CD14-positive monocyte (primary cell): ENCODE measurements at regions not wholly inside any gene's neighbourhood (a gene's known extent, or its start where the extent isn't known, plus 50 kb on each side); places are given as distances from the start of the nearest gene placed in this dataset.
A peak's percentile ranks its signal among the peaks of the same experiment; 100 is the strongest.

ENCODE experiments used
- DNase-seq, 3 donors: peaks; one replicate each; pipeline ENCODE4 v3.0.0-alpha.2; 2011 to 2022
- H2AFZ ChIP-seq: 2 replicates; pipeline ENCODE4 v1.6.0; 2012; ENCODE audit warnings: mild to moderate bottlenecking, low read depth, low read length, inconsistent platforms; ENCODE audit not compliant: insufficient read depth, poor library complexity, severe bottlenecking
- H3K27ac ChIP-seq, 2 donors: 1 replicate in 1 of 2; 2 replicates in 1 of 2; pipeline ENCODE4 v1.5.1; 2012 to 2013; ENCODE audit warnings: low read length in 2 of 2, control low read depth in 1 of 2, inconsistent platforms in 1 of 2, low read depth in 1 of 2, mild to moderate bottlenecking in 1 of 2
- H3K27me3 ChIP-seq, 2 donors: one replicate each; pipeline versions ENCODE4 v1.6.0 to v1.6.1; 2011 to 2013; ENCODE audit warnings: low read length in 2 of 2; ENCODE audit not compliant: control insufficient read depth in 2 of 2, insufficient read depth in 2 of 2
- H3K36me3 ChIP-seq, 2 donors: replicated peaks in 1 of 2; 1 replicate in 1 of 2; 2 replicates in 1 of 2; pipeline versions ENCODE4 v1.5.1 to v1.6.1; 2012 to 2013; ENCODE audit warnings: low read length in 2 of 2, control low read depth in 1 of 2, inconsistent platforms in 1 of 2, mild to moderate bottlenecking in 1 of 2; ENCODE audit not compliant: insufficient read depth in 2 of 2, control insufficient read depth in 1 of 2
- H3K4me1 ChIP-seq, 2 donors: 1 replicate in 1 of 2; 2 replicates in 1 of 2; pipeline versions ENCODE4 v1.5.1 to v1.6.1; 2012 to 2013; ENCODE audit warnings: low read length in 2 of 2, control low read depth in 1 of 2, inconsistent platforms in 1 of 2, mild to moderate bottlenecking in 1 of 2, moderate library complexity in 1 of 2; ENCODE audit not compliant: insufficient read depth in 2 of 2, control insufficient read depth in 1 of 2
- H3K4me2 ChIP-seq: replicated peaks from 2 replicates; pipeline ENCODE3; 2012; ENCODE audit warnings: low read length, moderate library complexity, mild to moderate bottlenecking; ENCODE audit not compliant: poor library complexity, severe bottlenecking; ENCODE audit errors: extremely low read depth
- H3K4me3 ChIP-seq, 3 experiments: fragments of 200-600 bp in 1 of 3; sonication (generic) in 1 of 3; replicated peaks in 1 of 3; 1 replicate in 2 of 3; 2 replicates in 1 of 3; pipeline ENCODE4 v1.5.1; 2011 to 2013; ENCODE audit warnings: low read length in 3 of 3, mild to moderate bottlenecking in 3 of 3, control low read depth in 2 of 3, low read depth in 2 of 3, inconsistent platforms in 1 of 3, moderate library complexity in 1 of 3
- H3K79me2 ChIP-seq: 2 replicates; pipeline ENCODE4 v1.6.0; 2012; ENCODE audit warnings: mild to moderate bottlenecking, control low read depth, inconsistent platforms, low read length, moderate library complexity; ENCODE audit not compliant: insufficient read depth
- H3K9ac ChIP-seq: 2 replicates; pipeline ENCODE4 v1.6.0; 2017; ENCODE audit warnings: low read length, mild to moderate bottlenecking; ENCODE audit not compliant: insufficient read depth, poor library complexity, severe bottlenecking
- H3K9me3 ChIP-seq, 2 donors: replicated peaks in 1 of 2; 1 replicate in 1 of 2; 2 replicates in 1 of 2; pipeline versions ENCODE4 v1.5.1 to v1.6.1; 2012 to 2013; ENCODE audit warnings: low read length in 2 of 2, control low read depth in 1 of 2; ENCODE audit not compliant: control insufficient read depth in 1 of 2, insufficient read depth in 1 of 2
- H4K20me1 ChIP-seq: 2 replicates; pipeline ENCODE4 v1.6.0; 2012; ENCODE audit warnings: mild to moderate bottlenecking, low read length, control low read depth, moderate library complexity; ENCODE audit not compliant: insufficient read depth
- H3K27ac Mint-ChIP-seq, 7 donors: one replicate each; pipeline ENCODE4 v1.8.0; 2020; ENCODE audit warnings: mild to moderate bottlenecking in 7 of 7, mixed read lengths in 7 of 7, moderate library complexity in 6 of 7, inconsistent platforms in 2 of 7
- H3K27me3 Mint-ChIP-seq, 3 donors: one replicate each; pipeline ENCODE4 v1.8.0; 2021 to 2022; ENCODE audit warnings: low read depth in 3 of 3, mild to moderate bottlenecking in 3 of 3, mixed read lengths in 3 of 3, moderate library complexity in 3 of 3, inconsistent platforms in 1 of 3
- H3K36me3 Mint-ChIP-seq, 2 donors: one replicate each; pipeline ENCODE4 v1.8.0; 2020; ENCODE audit warnings: mixed read lengths in 2 of 2, inconsistent platforms in 1 of 2, mild to moderate bottlenecking in 1 of 2
- H3K4me1 Mint-ChIP-seq: one replicate; pipeline ENCODE4 v1.8.0; 2020; ENCODE audit warnings: mild to moderate bottlenecking, mixed read lengths
- H3K4me3 Mint-ChIP-seq, 2 donors: one replicate each; pipeline ENCODE4 v1.8.0; 2020; ENCODE audit warnings: mild to moderate bottlenecking in 2 of 2, mixed read lengths in 2 of 2, moderate library complexity in 1 of 2
- H3K9me3 Mint-ChIP-seq, 7 donors: one replicate each; pipeline ENCODE4 v1.8.0; 2020 to 2022; ENCODE audit warnings: mixed read lengths in 7 of 7, mild to moderate bottlenecking in 6 of 7, moderate library complexity in 6 of 7, inconsistent platforms in 2 of 7
- WGBS: methylation state at CpG from one replicate; pipeline ENCODE4 v1.1.5; 2013; ENCODE audit warnings: missing lambda C conversion rate; ENCODE audit not compliant: insufficient coverage; 5-methylcytosine and 5-hydroxymethylcytosine counted together
- intact Hi-C, 2 donors: fragments of 100-400 bp; cut with micrococcal nuclease; formaldehyde crosslinking; loops; one replicate each; pipeline versions ENCODE4 v1.15.0 to v1.15.1; 2023
- TF ChIP-seq, protein P1 (sequence below): fragments of 200-600 bp; IDR thresholded peaks from one replicate; pipeline ENCODE4 v1.8.0; 2022; ENCODE audit warnings: antibody characterized with exemption, mild to moderate bottlenecking

DNA sequence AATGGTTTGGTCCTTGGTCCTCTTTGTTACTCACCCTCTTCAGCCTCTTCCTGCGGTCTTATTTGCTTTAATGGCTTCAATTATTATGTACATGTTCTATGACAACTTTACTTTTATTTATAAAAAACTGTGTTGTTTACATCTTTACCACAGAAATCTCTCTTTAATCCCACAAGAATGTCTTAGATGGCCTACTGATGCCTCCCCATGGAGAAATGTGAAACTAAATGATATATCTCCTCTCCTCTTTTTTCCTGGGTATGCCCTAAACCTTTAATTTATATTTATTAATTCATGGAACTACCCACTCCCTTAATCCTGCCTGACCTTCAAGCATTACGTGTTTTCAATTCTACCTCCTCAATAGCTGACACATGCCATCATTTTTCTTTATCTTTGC, 573.2 kb downstream of the CENPC start:
- Mint-ChIP-seq H3K27ac (peak overlapping the region in 1 of 7 donors; percentile 10), H3K36me3 (no peaks in the 10 kb centered on the region), H3K27me3 (peaks cover 0 to 2% (median 1%) of the 10 kb centered on the region in 3 donors), H3K9me3 (peaks cover 0 to 1% (median 0%) of the 10 kb centered on the region in 7 donors), H3K4me1 (no peaks in the 10 kb centered on the region), H3K4me3 (no peak overlapping the region)
- Histone ChIP-seq H3K79me2 (no peaks in the 10 kb centered on the region), H3K4me2 (no peak overlapping the region), H3K9me3 (no peaks in the 10 kb centered on the region), H3K36me3 (no peaks in the 10 kb centered on the region), H3K9ac (no peak overlapping the region), H4K20me1 (no peaks in the 10 kb centered on the region), H2AFZ (no peak overlapping the region), H3K4me3 (no peak overlapping the region), H3K27me3 (no peaks in the 10 kb centered on the region), H3K27ac (no peak overlapping the region), H3K4me1 (no peaks in the 10 kb centered on the region)
- DNase-seq, result no peak
- intact Hi-C loops, result no loop called here
- TF ChIP-seq, protein P1, sequence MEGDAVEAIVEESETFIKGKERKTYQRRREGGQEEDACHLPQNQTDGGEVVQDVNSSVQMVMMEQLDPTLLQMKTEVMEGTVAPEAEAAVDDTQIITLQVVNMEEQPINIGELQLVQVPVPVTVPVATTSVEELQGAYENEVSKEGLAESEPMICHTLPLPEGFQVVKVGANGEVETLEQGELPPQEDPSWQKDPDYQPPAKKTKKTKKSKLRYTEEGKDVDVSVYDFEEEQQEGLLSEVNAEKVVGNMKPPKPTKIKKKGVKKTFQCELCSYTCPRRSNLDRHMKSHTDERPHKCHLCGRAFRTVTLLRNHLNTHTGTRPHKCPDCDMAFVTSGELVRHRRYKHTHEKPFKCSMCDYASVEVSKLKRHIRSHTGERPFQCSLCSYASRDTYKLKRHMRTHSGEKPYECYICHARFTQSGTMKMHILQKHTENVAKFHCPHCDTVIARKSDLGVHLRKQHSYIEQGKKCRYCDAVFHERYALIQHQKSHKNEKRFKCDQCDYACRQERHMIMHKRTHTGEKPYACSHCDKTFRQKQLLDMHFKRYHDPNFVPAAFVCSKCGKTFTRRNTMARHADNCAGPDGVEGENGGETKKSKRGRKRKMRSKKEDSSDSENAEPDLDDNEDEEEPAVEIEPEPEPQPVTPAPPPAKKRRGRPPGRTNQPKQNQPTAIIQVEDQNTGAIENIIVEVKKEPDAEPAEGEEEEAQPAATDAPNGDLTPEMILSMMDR, result no peak
- WGBS, result 100% methylated on average over 1 of the region's 2 CpGs

- no peaks in the 10 kb centered on the region for H3K36me3 ChIP-seq
- H3K9me3 ChIP-seq, result no peaks in the 10 kb centered on the region
- no peak overlapping the region for H3K27ac Mint-ChIP-seq
- WGBS, result 80% methylated on average over 1 of the region's 1 CpG
- DNase-seq, result no peak
- no peaks in the 10 kb centered on the region for H4K20me1 ChIP-seq
- H3K9ac ChIP-seq, result no peak overlapping the region
- intact Hi-C loops, result no loop called here
- H3K4me3 Mint-ChIP-seq, result no peak overlapping the region
- H3K4me2 ChIP-seq, result no peak overlapping the region
- no peaks in the 10 kb centered on the region for H3K36me3 Mint-ChIP-seq
- no peak overlapping the region for H3K27ac ChIP-seq
- no peaks in the 10 kb centered on the region for H3K79me2 ChIP-seq
- H3K4me1 Mint-ChIP-seq, result no peaks in the 10 kb centered on the region
- H3K27me3 ChIP-seq, result no peaks in the 10 kb centered on the region
- H3K4me1 ChIP-seq, result no peaks in the 10 kb centered on the region
- TF ChIP-seq, protein P1, result no peak
- H3K9me3 Mint-ChIP-seq, result peaks cover 0 to 3% (median 0%) of the 10 kb centered on the region in 7 donors
- H3K4me3 ChIP-seq, result no peak overlapping the region
- peaks cover 2 to 4% (median 2%) of the 10 kb centered on the region in 3 donors for H3K27me3 Mint-ChIP-seq
- H2AFZ ChIP-seq, result no peak overlapping the region
These were observed 580.8 kb downstream of the CENPC start for GRCh38 chr4:66964467-66964866.
